Endothelial cell of umbilical vein (primary cell): ENCODE measurements at regions not wholly inside any gene's neighbourhood (a gene's known extent, or its start where the extent isn't known, plus 50 kb on each side); places are given as distances from the start of the nearest gene placed in this dataset.

Experiments used
- BruUV-seq: library from RNA; stranded (reverse); fragments of 400-500 nt; replicated peaks from 2 replicates; lab custom pipeline; 2021; lab: Mats Ljungman, UMichigan
- CTCF ChIA-PET: fragments of 300-600, 350-600 bp; sonication (Branson Sonifier 250); formaldehyde crosslinking; loops from one replicate; lab custom pipeline; 2021; ENCODE audit warnings: antibody characterized with exemption, inconsistent platforms; lab: Charles Lee
- POLR2A ChIA-PET: fragments of 300-600, 350-600 bp; sonication (Branson Sonifier 250); formaldehyde crosslinking; loops from one replicate; lab custom pipeline; 2021; ENCODE audit warnings: antibody characterized with exemption, inconsistent platforms; lab: Charles Lee
- DNase-seq: peaks from one replicate; pipeline ENCODE4 v3.0.0-alpha.2; 2011; ENCODE audit warnings: low read depth, low spot score
- FAIRE-seq: peaks from 2 replicates; lab custom pipeline; 2011; peaks lifted over from hg19 to GRCh38; lab: Jason Lieb, UNC
- H2AFZ ChIP-seq: 2 replicates; pipeline ENCODE4 v1.6.0; 2012; ENCODE audit warnings: low read depth, low read length, control low read depth, inconsistent platforms
- H3K27ac ChIP-seq: 2 replicates; pipeline ENCODE4 v1.5.1; 2011; ENCODE audit warnings: low read depth, mild to moderate bottlenecking, control low read depth, low read length, moderate library complexity; ENCODE audit not compliant: insufficient read depth
- H3K27me3 ChIP-seq, 2 experiments: 2 replicates each; pipeline versions ENCODE4 v1.6.0 to v1.6.1; 2011; ENCODE audit warnings: low read length in 2 of 2, mixed read lengths in 1 of 2; ENCODE audit not compliant: control insufficient read depth in 2 of 2, insufficient read depth in 2 of 2
- H3K36me3 ChIP-seq, 2 experiments: 2 replicates in 1 of 2; 3 replicates in 1 of 2; pipeline ENCODE4 v1.5.1; 2011; ENCODE audit warnings: low read length in 2 of 2, mild to moderate bottlenecking in 1 of 2, moderate library complexity in 1 of 2; ENCODE audit not compliant: control insufficient read depth in 2 of 2, insufficient read depth in 2 of 2; ENCODE audit errors: extremely low read depth in 1 of 2
- H3K4me1 ChIP-seq: 3 replicates; pipeline ENCODE4 v1.5.1; 2011; ENCODE audit warnings: mild to moderate bottlenecking, low read length; ENCODE audit not compliant: control insufficient read depth, insufficient read depth; ENCODE audit errors: extremely low read depth
- H3K4me2 ChIP-seq: 2 replicates; pipeline ENCODE4 v1.6.1; 2011; ENCODE audit warnings: low read length, control low read depth, mixed read lengths; ENCODE audit not compliant: insufficient read depth
- H3K4me3 ChIP-seq, 3 experiments: fragments of 200-600 bp in 1 of 3; sonication (generic), shearing (Covaris generic) in 1 of 3; replicated peaks in 1 of 3; 2 replicates each; pipeline ENCODE4 v1.5.1; 2011 to 2016; ENCODE audit warnings: control low read depth in 3 of 3, low read length in 3 of 3, mild to moderate bottlenecking in 2 of 3, inconsistent platforms in 1 of 3, low read depth in 1 of 3, moderate library complexity in 1 of 3; ENCODE audit not compliant: insufficient read depth in 1 of 3
- H3K79me2 ChIP-seq: 2 replicates; pipeline ENCODE4 v1.6.0; 2012; ENCODE audit warnings: low read length, inconsistent platforms; ENCODE audit not compliant: control insufficient read depth, insufficient read depth
- H3K9ac ChIP-seq: replicated peaks from 2 replicates; pipeline ENCODE3; 2011; ENCODE audit warnings: low read length, control low read depth; ENCODE audit not compliant: insufficient read depth; ENCODE audit errors: extremely low read depth
- H3K9me1 ChIP-seq: replicated peaks from 3 replicates; pipeline ENCODE4 v1.6.0; 2011; ENCODE audit warnings: mild to moderate bottlenecking, low read length; ENCODE audit not compliant: control insufficient read depth, insufficient read depth; ENCODE audit errors: extremely low read depth
- H3K9me3 ChIP-seq: replicated peaks from 2 replicates; pipeline ENCODE4 v1.5.1; 2012; ENCODE audit warnings: low read length, inconsistent platforms; ENCODE audit not compliant: control insufficient read depth, insufficient read depth
- H4K20me1 ChIP-seq: replicated peaks from 2 replicates; pipeline ENCODE3; 2011; ENCODE audit warnings: mild to moderate bottlenecking, low read length; ENCODE audit not compliant: control insufficient read depth, insufficient read depth; ENCODE audit errors: extremely low read depth
- FOS ChIP-seq: IDR thresholded peaks from 2 replicates; pipeline ENCODE4 v1.6.1; 2011; ENCODE audit warnings: mild to moderate bottlenecking, low read length, moderate library complexity, borderline replicate concordance; ENCODE audit not compliant: insufficient read depth
- GATA2 ChIP-seq: IDR thresholded peaks from 2 replicates; pipeline ENCODE4 v1.7.0; 2011; ENCODE audit warnings: low read depth, mild to moderate bottlenecking, moderate library complexity, mixed read lengths, low read length; ENCODE audit not compliant: insufficient read length, insufficient read depth
- JUN ChIP-seq: IDR thresholded peaks from 2 replicates; pipeline ENCODE4 v1.6.1; 2011; ENCODE audit warnings: borderline replicate concordance, low read depth; ENCODE audit not compliant: insufficient read length, insufficient read depth
- MYC ChIP-seq: IDR thresholded peaks from one replicate; pipeline ENCODE4 v1.6.1; 2011; ENCODE audit warnings: mild to moderate bottlenecking, low read depth, low read length
- POLR2AphosphoS5 ChIP-seq: IDR thresholded peaks from 2 replicates; pipeline ENCODE4 v1.6.1; 2012; ENCODE audit warnings: low read depth, mild to moderate bottlenecking, control low read depth, low read length, moderate library complexity; ENCODE audit not compliant: insufficient read depth
- dilution Hi-C: fragments of 300-500 bp; cut with MboI; formaldehyde crosslinking; loops from one replicate; pipeline ENCODE4 v1.15.0; 2019; ENCODE audit warnings: low sequenced_read_pairs; ENCODE audit not compliant: extremely low pct_ligation_motif_present
- intact Hi-C: fragments of 100-400 bp; cut with micrococcal nuclease; formaldehyde crosslinking; loops from one replicate; pipeline ENCODE4 v1.10.0; 2022
- TF ChIP-seq, protein P1 (sequence below), 2 donors: IDR thresholded peaks; 1 replicate in 1 of 2; 2 replicates in 1 of 2; pipeline ENCODE4 v1.5.1; 2011; ENCODE audit warnings: low read length in 2 of 2, mild to moderate bottlenecking in 2 of 2, moderate library complexity in 2 of 2, control low read depth in 1 of 2, inconsistent platforms in 1 of 2, low read depth in 1 of 2; ENCODE audit not compliant: insufficient read depth in 1 of 2; ENCODE audit errors: extremely low read depth in 1 of 2

GRCh38 chr7:50842041-50842440 is 59.3 kb upstream of the GRB10 start:
- no peak for FAIRE-seq

DNA sequence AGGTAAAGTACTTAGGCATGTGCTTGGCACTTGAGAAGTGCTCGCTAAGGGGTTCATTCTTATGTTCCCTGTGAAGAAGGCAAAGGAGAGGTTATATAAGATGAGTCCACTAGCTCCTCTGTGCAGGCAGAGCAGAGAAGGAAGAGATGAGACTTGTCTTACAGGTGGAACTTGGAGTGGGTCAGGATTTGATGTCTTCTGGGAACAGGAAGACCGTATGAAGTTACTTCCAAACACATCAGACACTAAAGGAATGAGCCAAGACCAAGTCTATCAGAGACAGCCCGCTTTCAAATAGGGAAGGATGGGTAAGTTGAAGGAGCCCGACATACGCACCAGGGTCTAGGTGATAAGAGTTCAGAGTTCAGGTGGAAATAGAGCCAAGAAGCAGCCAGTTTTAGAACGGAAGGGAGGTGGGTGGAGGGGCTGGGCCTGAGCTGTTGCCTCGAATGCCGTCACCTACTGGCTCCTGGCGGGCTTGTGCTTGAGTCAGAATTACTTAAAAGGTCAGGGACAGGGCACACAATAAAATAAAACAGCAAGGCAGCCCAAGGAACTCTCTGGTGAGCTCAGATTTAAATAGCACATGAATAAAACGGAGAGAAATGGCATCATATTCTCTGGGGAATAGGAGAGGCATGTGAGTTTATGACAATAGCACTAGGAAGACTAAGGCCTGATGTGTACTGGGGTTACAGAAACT is 56.1 kb upstream of the GRB10 start:
- TF ChIP-seq GATA2 (no peak), POLR2AphosphoS5 (peak; percentile 46), JUN (peak; percentile 20), MYC (no peak)
- DNase-seq (peak; percentile 31), FAIRE-seq (peak; percentile 91)
- BruUV-seq = no TSS peak
- ChIA-PET POLR2A (no interaction called here), CTCF (interaction anchor here (0.6 to 2.7 kb wide), 6 partner anchors 9 to 307 kb away, joined by 3 to 8 read pairs (median 4); no protein-coding TSS in a partner anchor)
- H3K9ac ChIP-seq = peak overlapping the region; percentile 48
- no peak overlapping the region for H3K4me3 ChIP-seq
- H3K36me3 ChIP-seq = no peaks in the 10 kb centered on the region
- peak overlapping the region; percentile 92 for H3K27ac ChIP-seq
- H3K4me1 ChIP-seq = peaks cover 23% of the 10 kb centered on the region
- intact Hi-C loops = loop anchor here (1.0 to 2.0 kb wide), 5 partner anchors 13 to 342 kb away; partner anchors contain the start of gene GRB10
- H3K4me2 ChIP-seq = peak overlapping the region; percentile 14
- H3K27me3 ChIP-seq = no peaks in the 10 kb centered on the region
- H3K79me2 ChIP-seq = no peaks in the 10 kb centered on the region
- H3K9me1 ChIP-seq = no peaks in the 10 kb centered on the region
- no peaks in the 10 kb centered on the region for H3K9me3 ChIP-seq
- dilution Hi-C loops = no loop called here
- no peaks in the 10 kb centered on the region for H4K20me1 ChIP-seq
- H2AFZ ChIP-seq = peak overlapping the region; percentile 50

More at GRCh38 chr7:50842041-50842440, 59.3 kb upstream of the GRB10 start:
- no peaks in the 10 kb centered on the region for H4K20me1 ChIP-seq
- BruUV-seq = no TSS peak
- H3K9me1 ChIP-seq = no peaks in the 10 kb centered on the region
- no peaks in the 10 kb centered on the region for H3K9me3 ChIP-seq
- H3K4me2 ChIP-seq = no peak overlapping the region
- H3K36me3 ChIP-seq = no peaks in the 10 kb centered on the region
- no peaks in the 10 kb centered on the region for H3K27me3 ChIP-seq
- ChIA-PET POLR2A (no interaction called here), CTCF (no interaction called here)
- H3K27ac ChIP-seq = no peak overlapping the region
- intact Hi-C loops = no loop called here
- dilution Hi-C loops = no loop called here
- TF ChIP-seq FOS (no peak), JUN (no peak)
- TF ChIP-seq, protein P1, sequence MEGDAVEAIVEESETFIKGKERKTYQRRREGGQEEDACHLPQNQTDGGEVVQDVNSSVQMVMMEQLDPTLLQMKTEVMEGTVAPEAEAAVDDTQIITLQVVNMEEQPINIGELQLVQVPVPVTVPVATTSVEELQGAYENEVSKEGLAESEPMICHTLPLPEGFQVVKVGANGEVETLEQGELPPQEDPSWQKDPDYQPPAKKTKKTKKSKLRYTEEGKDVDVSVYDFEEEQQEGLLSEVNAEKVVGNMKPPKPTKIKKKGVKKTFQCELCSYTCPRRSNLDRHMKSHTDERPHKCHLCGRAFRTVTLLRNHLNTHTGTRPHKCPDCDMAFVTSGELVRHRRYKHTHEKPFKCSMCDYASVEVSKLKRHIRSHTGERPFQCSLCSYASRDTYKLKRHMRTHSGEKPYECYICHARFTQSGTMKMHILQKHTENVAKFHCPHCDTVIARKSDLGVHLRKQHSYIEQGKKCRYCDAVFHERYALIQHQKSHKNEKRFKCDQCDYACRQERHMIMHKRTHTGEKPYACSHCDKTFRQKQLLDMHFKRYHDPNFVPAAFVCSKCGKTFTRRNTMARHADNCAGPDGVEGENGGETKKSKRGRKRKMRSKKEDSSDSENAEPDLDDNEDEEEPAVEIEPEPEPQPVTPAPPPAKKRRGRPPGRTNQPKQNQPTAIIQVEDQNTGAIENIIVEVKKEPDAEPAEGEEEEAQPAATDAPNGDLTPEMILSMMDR (IDR thresholded peaks at IDR 0.05; ENCODE audit: extremely low read depth in 1 of 2, insufficient read depth in 1 of 2, low read depth in 1 of 2, low read length in 2 of 2) = no peak
- no peak for DNase-seq
- no peak overlapping the region for H3K4me3 ChIP-seq
- no peak overlapping the region for H2AFZ ChIP-seq
- H3K4me1 ChIP-seq = peaks cover 23% of the 10 kb centered on the region
- H3K9ac ChIP-seq = no peak overlapping the region
- no peaks in the 10 kb centered on the region for H3K79me2 ChIP-seq
